Right renal pelvis (tissue), 4 donors: ENCODE measurements at regions not wholly inside any gene's neighbourhood (a gene's known extent, or its start where the extent isn't known, plus 50 kb on each side); places are given as distances from the start of the nearest gene placed in this dataset.

Experiments
- DNase-seq, 4 donors: peaks; one replicate each; pipeline ENCODE4 v3.0.0-alpha.2; 2013; ENCODE audit warnings: low read depth in 4 of 4, low spot score in 3 of 4, missing footprints in 1 of 4

DNA sequence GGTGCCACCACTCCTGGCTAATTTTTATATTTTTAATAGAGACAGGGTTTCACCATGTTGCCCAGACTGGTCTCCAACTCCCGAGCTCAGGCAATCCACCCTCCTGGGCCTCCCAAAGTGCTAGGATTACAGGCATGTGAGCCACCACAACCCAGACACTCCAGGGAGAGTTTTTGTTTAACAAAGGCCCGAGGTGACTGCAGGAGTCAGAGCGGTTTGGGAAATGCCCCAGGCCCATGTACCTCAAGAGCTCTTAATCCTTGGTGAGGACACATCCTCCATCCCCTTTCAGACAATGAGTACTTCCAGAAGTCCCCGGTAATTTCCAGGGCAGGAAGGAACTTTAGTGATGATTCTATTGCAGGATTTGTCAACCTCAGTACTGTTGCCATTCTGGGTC is 176.0 kb downstream of the ESRRB start:
- DNase-seq, result no peak

DNA sequence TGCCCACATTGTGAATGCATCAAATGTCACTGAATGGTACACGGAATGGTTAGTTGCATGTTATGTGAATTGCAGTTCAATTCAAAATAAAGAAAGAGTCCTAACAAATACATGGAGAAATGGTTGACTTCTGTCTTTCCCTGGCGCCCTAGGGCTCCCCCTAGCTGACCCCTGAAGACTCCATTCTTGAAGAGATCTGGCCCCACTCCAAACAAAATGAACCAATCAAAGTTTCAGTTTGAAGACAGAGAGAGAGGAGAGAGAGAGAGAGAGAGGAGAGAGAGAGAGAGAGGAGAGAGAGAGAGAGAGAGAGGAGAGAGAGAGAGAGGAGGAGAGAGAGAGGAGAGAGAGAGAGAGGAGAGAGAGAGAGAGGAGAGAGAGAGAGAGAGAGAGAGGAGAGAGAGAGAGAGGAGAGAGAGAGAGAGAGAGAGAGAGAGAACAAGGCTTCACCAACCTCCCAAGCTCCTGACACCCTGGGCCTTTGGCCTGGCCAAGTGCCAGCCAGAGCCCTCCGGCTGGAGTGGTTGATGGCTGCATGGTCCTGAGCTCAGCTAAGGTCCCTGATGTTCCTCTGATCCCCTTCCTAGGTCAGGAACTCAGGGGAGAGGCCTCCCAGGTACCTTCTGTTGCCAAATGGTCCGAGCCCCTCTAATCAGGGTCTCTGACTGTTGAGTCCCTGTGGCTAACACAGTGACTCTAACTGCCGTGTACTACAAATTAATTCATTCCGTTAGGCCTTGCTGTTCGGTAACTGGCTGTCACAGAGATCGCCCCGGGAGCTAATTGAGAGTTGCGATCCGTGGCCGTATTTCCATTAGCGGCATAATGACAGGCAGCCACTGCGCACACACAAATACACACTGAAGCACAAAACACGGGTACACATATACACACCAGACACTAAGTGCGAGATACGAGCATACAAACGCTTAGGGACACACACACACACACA is 188.8 kb downstream of the ESRRB start:
- DNase-seq, result no peak

DNA sequence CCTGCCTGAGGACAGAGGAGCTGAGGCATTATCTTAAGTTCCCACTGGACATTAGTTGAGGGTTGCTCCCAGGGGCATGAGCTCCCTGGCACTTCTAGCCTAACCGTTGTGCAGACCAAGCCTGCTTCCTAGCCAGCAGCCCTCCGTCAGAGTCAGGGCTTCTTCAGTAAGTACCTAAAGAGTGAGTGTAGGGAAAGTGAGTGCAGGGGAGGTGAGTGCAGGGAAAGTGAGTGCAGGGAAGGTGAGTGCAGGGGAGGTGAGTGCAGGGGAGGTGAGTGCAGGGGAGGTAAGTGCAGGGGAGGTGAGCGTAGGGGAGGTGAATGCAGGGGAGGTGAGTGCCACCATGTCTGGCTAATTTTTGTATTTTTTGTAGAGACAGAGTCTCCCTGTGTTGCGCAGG is 190.5 kb downstream of the ESRRB start:
- DNase-seq, result no peak

DNA sequence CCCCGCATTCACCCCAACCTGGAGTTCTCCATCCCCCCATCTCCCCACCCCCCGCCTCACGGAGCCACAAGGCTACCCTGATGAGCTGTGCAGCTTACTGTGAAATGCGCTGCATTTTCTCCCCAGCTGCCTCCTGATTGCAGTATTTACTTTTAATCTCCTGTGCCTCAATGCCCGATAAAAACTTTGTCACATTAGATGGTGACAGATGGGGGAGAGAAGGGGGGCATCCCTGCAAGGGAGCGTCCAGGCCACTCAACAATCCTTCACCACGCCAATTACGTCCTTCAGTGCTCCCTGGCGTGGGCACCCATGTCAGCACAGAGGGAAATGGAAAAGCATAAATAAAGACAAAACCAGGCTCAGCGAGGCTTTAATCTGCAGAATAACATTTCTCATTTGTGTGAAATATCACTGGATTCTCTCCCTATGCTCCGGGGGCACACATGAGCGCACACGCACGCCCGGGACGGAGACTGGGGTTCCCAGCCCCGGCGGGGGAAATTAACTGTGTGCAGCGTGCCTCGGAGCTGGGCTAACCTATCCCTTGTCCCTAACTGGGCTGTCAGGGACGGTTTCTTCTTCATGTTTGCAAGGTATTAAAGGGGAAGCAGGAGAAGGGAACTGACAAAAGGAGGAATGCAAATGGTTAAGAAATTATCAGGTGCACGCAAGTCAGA is 186.7 kb upstream of the VASH1 start:
- DNase-seq, result no peak

DNA sequence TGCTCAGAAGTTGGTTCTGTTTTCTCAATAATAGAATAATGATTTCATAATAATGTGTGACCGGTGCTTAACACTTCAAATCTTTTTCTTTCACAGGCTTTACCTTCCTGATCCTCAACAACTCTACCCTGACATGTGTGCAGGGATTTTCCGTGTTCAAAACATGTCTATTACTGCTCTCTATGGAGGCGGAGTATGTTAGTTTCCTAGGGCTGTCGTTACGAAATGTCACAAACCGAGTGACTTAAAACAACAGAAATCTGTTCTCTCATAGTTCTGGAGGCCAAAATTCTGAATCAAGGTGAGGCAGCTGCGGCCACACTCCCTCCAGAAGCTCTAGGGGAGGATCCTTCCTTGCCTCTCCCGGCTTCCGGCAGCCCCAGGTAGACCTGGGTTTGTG is 186.2 kb upstream of the VASH1 start:
- DNase-seq, result no peak

DNA sequence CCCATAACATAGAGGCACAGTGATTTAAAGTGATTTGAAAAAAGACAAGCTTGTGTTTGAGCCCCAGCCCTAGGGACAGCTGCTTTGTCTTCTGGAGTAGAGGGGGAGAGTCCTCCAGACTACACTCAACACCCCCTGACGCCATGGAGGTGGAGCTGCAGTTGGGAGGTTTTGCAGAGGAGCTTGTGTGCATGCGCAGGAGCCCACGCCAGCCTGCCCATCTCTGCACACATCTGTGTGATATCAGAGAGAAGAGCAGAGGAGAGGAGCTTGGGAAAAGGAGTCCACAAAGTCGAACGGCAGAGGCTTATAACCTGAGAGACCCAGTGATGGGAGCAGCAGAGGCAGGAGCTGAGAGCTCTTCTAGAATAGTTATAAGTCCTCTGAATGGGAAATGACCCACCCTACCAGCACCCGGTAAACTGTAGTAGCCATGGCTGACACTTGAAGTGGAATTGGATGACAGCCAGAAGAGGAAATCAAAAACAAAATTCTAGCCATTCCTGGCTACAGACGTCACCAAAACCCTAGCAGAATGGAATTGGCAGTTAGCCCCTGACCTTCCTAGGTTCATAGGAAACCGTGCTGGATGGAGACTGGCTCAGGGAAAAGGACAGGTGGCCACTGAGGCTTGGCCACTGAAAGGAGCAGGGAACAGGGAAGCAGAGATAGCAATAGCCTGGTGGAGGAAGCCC is 185.1 kb upstream of the VASH1 start:
- DNase-seq, result no peak

DNA sequence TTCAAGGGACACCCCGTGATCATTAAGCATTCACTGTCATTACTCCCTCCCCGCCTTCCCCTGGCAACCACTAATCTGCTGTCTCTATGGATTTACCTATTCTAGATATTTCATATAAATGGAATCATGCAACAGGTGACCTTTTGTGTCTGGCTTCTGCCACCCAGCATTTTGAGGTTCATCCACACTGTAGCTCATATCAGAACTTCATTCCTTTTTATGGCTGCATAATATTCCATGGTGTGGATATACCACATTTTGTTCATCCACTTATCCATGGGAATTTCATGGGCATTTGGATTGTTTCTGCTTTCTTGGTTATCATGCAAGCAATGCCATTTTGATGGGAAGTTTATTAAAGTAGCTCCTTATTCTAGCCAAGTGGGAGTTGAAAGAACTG is 184.2 kb upstream of the VASH1 start:
- no peak for DNase-seq

DNA sequence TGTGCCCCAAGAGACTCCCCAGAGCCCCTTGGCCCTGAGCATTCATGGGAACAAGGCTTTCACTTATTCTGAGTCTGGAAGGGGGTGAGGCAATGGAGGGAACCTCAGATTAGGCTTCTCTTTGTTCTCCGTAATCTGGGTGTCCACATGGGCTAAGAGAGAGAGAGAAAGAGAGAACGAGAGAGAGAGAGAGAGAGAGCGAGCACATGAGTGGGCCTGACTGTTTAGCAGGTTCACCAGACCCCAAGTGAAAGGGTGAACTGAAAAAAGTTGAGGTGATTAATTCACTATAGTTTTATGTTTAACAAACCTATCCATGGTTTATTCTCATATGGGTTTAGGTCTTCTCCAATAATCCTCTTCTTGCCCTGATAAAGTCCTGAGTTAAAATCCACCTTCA is 183.4 kb upstream of the VASH1 start:
- no peak for DNase-seq

DNA sequence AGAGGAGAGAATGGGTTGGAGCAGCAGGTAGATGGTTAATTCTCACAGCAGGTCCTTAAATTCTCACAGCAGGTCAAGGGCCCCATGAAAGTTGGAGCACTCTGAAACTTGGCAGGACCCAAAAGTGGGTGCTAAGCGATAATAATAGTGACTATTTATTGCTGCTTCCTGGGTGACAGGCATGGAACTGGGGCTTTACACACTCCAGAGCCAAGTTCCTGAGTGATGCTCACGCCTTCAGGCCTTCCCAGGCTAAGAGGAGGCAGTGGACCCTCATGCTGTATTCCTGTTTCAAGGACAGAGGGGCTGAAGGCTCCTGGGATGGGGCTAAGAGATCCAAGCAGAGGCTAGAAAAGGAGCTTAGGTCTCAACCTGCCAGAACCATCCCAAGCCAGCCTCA is 180.9 kb upstream of the VASH1 start:
- no peak for DNase-seq

DNA sequence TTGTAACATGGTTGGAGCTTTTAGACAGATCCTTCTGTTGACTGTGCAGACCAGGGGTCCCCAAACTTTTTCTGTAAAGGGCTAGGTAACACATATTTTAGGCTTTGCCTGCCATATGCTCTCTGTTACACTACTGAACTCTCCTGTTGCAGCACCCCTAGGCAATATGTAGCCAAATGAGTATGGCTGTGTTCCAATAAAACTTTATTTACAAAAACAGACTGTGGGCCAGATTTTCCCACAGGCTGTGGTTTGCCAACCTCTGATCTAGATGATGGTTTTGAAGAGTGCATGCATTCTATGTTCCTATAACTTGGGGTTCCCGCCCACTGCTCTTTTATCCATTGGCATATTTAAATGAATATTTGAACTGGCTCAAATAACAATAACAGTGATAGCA is 180.3 kb upstream of the VASH1 start:
- DNase-seq, result no peak

DNA sequence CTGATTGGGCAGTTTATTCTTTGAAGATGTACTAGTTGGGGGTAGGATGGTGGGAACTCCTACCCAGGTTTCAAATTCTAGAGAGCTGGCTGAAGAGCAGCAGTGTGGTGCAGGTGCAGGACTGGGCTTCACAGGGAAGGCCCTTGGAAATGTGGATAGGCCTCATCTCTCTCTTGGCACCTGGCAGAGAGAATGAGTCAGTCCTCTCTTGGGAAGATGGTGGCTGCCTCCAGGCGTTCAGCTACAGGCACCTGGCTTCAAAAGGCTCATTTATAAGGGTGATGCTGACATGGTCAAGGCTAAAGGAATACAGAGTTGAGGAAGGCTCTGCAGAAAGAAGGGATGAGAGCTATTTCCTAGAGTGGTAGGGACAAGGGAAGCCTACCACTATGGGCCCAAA is 179.7 kb upstream of the VASH1 start:
- DNase-seq, result no peak

DNA sequence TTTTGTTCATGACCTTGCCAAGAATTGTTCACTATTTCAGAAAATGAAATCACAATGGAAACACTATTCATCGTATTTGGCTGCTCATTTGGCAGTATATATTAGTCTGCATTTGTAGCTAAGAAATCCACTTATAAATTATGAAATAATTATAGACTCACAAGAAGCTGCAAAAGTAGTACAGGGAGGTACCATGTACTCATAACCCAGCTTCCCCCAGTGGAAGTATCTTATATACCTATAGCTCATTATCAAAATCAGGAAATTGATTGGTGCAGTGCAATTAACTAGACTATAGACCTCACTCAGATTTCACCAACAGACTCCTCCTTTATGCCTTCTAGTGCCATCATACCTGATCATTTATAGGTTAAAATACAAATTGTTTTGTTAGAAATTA is 178.8 kb upstream of the VASH1 start:
- no peak for DNase-seq

DNA sequence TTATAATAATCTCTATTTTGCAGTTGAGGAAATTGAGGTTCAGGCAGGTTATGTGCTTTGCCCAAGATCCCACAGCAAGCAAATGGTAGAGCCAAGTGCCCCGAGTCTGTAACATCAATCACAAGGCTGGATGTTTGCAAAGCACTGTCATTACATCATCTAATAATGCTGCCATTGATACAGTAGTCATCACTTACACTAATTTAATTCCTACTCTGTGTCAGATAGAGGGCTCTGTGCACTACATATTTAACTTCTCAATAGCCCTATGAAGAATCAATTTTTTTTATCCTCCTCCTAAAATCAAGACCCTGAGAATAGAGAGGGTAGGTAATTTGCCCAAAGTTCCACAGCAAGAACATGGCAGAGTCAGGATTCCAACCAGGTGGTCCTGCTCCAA is 178.1 kb upstream of the VASH1 start:
- no peak for DNase-seq

DNA sequence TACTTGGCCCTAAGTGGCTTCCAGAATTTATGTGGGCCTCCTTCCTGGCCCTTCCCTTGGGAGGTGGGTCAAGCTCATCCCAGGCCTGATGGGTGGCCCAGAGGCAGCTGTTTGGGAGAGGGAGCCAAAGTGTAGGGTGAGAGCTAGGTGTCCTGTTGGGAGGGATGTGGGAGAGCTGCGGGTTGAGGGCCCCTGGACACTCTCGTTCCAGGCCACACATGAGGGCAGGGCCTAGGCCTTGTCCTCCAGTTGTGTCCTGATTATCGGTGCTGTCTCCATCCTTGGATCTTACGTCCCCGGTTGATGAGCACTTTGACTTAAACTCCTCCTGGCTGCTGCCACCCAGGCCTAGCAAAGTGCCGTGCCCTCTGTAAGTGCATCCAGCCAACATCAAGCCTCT is 177.5 kb upstream of the VASH1 start:
- no peak for DNase-seq

DNA sequence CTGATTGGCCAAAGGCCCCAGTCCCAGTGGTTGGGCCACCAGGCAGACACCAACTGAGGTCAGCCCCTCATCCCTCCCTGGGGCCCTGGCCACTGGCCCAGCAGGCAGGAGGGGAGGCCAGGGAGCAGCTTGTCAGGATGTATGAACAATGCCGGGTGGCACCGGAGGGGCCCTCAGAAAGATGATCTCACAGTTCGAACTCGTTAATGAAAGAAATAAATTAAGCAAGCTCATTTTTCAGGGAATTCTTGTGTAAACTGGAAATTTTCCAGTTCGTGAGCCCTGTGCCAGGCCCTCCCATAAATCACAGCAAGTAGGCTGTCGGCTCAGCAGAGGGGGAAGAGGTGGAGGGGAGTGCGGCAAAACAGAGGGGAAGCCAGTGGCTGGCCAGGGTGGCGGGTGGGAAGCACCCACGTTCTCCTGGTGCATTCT is 177.0 kb upstream of the VASH1 start:
- DNase-seq, result peak; percentile 29 to 66 (median 57)

DNA sequence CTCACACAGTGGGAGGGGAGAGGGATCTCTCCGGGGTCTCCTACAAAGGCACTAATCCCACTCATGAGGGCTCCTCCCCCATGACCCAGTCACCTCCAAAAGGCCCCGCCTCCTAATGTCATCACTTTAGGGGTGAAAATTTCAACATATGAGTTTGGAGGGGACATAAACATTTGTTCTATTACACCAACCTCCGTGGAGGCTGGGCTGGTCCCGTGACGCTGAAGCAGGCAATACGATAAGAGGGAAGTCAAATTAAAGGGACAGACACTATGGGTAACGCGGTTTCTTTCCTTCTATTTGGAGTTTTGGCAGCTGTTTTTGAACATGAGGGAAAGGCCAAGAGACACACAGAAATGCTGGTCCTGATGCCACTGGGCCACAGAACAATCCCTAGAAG is 175.7 kb upstream of the VASH1 start:
- no peak for DNase-seq

DNA sequence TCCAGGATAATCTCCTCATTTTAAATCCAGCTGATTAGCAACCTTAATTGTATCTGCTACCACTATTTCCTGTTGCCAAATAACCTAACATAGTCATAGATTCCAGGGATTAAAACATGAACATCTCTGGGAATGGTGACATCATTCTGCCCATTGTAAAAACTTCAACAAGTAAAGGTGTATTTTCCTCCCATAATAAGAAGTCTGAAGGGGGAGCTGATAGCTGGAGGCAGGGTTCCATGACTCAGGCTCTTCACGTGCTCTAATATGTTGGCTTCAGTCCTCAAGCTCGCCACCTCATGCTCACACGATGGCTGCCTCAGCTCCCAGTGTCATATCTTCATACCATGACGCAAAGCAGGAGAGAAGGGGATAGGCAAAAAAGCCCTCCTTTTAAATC is 172.0 kb upstream of the VASH1 start:
- DNase-seq, result no peak

DNA sequence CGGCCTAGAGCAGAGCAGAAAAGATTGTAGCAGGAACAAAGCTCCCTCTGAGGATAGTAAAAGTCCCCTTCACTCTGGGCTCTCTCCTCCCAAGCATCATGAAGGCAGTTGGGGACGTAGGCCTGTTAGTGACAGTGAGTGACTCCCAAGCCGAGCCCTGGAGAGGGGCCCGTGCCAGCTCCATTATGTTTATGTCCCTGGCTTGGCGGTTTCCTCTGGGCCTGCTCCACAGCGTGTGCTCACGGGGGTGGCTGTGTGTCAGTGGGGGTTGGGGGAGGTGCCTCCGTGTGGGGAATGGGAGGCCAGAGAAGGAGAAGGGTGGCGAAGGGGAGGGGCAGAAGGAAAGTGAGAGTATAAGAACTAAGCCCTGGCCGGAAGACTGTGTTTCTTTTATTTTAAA is 170.0 kb upstream of the VASH1 start:
- DNase-seq, result no peak

DNA sequence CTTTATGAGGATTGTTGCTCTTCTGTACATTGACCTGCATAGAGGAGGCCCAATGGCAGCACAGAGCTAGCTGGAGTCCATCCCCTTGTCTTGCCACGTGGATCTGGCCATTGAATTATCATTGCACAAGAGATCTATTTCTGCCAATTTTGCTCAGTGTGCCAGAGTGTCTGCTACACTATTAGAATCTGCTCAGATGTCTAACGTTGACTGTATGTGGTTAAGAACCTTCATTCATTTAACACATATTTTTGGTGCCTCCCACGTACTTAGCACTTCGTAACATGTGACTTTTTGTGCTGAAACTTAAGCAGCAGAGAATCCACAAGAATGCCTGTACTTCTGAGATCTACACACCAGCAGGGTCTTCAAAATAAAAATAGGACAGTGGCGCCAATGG is 166.0 kb upstream of the VASH1 start:
- DNase-seq, result no peak

DNA sequence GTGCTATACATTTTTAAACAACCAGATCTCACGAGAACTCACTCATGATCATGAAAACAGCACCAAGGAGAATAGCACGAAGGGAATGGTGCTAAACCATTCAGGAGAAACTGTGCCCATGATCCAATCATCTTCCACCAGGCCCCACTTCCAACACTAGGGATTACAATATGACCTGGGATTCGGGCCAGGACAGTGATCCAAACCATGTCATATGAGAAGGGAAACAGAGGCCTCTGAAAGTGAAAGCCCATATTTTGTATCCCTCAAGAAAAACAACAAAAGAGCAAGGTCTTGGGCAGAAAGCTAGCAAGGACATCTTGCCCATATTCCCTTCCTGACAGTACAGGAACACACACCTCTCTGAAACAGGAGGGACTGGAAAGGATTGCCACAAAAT is 163.9 kb upstream of the VASH1 start:
- no peak for DNase-seq

DNA sequence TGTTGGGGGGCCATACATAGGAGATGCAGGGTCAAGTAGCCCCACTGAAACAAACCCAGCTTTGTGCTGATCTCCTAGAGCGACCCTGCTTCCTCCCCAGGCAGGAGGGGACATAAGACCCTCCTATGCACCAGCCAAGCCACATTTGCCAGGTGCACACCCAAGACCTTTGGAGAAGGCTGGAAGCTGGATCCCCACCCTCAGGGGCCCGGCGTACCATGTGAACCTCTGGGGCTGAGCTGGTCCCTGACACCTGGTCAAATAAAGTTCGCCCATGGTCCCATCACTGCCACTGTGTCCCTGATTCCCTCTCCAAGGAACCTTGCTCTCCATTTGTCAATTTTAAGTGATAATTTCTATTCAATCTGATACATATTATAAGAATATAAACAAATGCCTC is 162.1 kb upstream of the VASH1 start:
- DNase-seq, result no peak
